RWPE1 (cell line): ENCODE measurements at regions not wholly inside any gene's neighbourhood (a gene's known extent, or its start where the extent isn't known, plus 50 kb on each side); places are given as distances from the start of the nearest gene placed in this dataset.

Experiments used
- CTCF ChIA-PET: fragments of 350-600 bp; sonication (Branson Sonifier 250); formaldehyde crosslinking; extraction: SDS; loops from one replicate; lab custom pipeline; 2021; lab: Yijun Ruan, JAX
- POLR2A ChIA-PET: fragments of 400-600 bp; formaldehyde crosslinking; extraction: SDS; loops from one replicate; lab custom pipeline; 2020; ENCODE audit warnings: antibody characterized with exemption; ENCODE audit not compliant: low non-redundant PET; lab: Yijun Ruan, JAX
- DNase-seq: peaks from one replicate; pipeline ENCODE4 v3.0.0; 2012; ENCODE audit warnings: low spot score
- H3K27ac ChIP-seq: fragments of 450-650 bp; 2 replicates; pipeline ENCODE4 v1.5.1; 2017
- CTCF ChIP-seq: fragments of 450-650 bp; conservative IDR thresholded peaks from 2 replicates; pipeline ENCODE4 v1.5.1; 2017; ENCODE audit warnings: low read depth, mild to moderate bottlenecking

GRCh38 chr7:24419511-24419910 lies 135.5 kb downstream of the NPY start:
- CTCF ChIA-PET, result no interaction called here
- DNase-seq, result no peak
- no peak overlapping the region for H3K27ac ChIP-seq
- POLR2A ChIA-PET, result no interaction called here
- no peak for TF ChIP-seq CTCF

- POLR2A ChIA-PET, result no interaction called here
- no peak for DNase-seq
- TF ChIP-seq CTCF, result no peak
- H3K27ac ChIP-seq, result no peak overlapping the region
- CTCF ChIA-PET, result no interaction called here
Measured at GRCh38 chr7:24422441-24423010, 138.5 kb downstream of the NPY start.

GRCh38 chr7:24425664-24426063 lies 141.7 kb downstream of the NPY start:
- DNase-seq, result no peak
- no peak for TF ChIP-seq CTCF
- POLR2A ChIA-PET, result no interaction called here
- no peak overlapping the region for H3K27ac ChIP-seq
- CTCF ChIA-PET, result interaction anchor here (0.6 kb wide), 1 partner anchor 121 kb away, joined by 5 read pairs; no protein-coding TSS in a partner anchor

GRCh38 chr7:24427048-24427447 lies 143.1 kb downstream of the NPY start:
- CTCF ChIA-PET, result no interaction called here
- POLR2A ChIA-PET, result no interaction called here
- no peak for DNase-seq
- no peak for TF ChIP-seq CTCF
- no peak overlapping the region for H3K27ac ChIP-seq

GRCh38 chr7:24428676-24429075 lies 144.6 kb upstream of the PALS2 start:
- CTCF ChIA-PET, result interaction anchor here (0.6 kb wide), 1 partner anchor 145 kb away, joined by 3 read pairs; no protein-coding TSS in a partner anchor
- no peak for TF ChIP-seq CTCF
- POLR2A ChIA-PET, result no interaction called here
- DNase-seq, result no peak
- H3K27ac ChIP-seq, result no peak overlapping the region

- no peak overlapping the region for H3K27ac ChIP-seq
- no peak for DNase-seq
- CTCF ChIA-PET, result no interaction called here
- TF ChIP-seq CTCF, result no peak
- POLR2A ChIA-PET, result no interaction called here
Measured at GRCh38 chr7:24432677-24433076, 140.6 kb upstream of the PALS2 start.

- no peak for DNase-seq
- CTCF ChIA-PET, result no interaction called here
- no peak for TF ChIP-seq CTCF
- POLR2A ChIA-PET, result no interaction called here
- no peak overlapping the region for H3K27ac ChIP-seq
Measured at GRCh38 chr7:24434972-24435371, 138.3 kb upstream of the PALS2 start.
